ENCODE measurements at regions not wholly inside any gene's neighbourhood (a gene's known extent, or its start where the extent isn't known, plus 50 kb on each side); places are given as distances from the start of the nearest gene placed in this dataset.

DNA sequence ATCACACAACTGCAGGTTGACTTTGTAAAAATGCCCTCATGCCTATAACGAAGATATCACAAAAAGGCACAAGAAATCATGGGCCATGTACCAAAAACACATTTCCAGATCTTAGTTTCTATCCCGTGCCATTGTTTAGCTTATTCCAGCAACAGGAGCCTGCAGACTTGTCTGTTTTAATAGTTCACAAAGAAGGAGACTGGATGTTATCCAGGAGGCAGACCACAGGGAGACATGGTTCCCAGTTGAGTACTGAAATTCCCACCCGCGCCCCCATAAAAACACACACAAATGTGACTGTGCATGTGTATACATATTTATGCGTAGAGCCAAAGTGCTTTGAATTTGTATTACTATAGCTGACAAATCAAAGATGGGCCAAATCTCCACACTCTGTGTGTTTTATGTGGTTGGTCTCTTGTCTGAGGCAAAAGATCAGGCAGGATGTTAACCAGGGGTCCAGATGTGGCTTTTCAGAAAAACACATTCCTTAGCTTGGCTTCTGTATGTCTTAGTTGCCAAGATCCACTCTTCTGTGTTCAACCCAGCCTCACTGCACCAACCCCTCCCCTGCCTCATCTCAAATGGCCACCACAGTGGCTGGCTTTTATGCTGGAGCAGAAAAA lies 469.2 kb upstream of the DIPK2B start:
- H3K27ac ChIP-seq (ENCODE audit: low read depth, low read length) = peak overlapping the region; percentile 70
- H3K4me3 ChIP-seq (ENCODE audit: low read depth, low read length) = no peak overlapping the region
- CTCF ChIA-PET = no interaction called here
- POLR2A ChIA-PET = interaction anchor here (0.5 to 3.9 kb wide), 6 partner anchors 28 to 153 kb away, joined by 3 to 21 read pairs (median 4); no protein-coding TSS in a partner anchor
- H3K27me3 ChIP-seq (ENCODE audit: control insufficient read depth, insufficient read depth, low read length) = no peaks in the 10 kb centered on the region
- TF ChIP-seq, protein P1, sequence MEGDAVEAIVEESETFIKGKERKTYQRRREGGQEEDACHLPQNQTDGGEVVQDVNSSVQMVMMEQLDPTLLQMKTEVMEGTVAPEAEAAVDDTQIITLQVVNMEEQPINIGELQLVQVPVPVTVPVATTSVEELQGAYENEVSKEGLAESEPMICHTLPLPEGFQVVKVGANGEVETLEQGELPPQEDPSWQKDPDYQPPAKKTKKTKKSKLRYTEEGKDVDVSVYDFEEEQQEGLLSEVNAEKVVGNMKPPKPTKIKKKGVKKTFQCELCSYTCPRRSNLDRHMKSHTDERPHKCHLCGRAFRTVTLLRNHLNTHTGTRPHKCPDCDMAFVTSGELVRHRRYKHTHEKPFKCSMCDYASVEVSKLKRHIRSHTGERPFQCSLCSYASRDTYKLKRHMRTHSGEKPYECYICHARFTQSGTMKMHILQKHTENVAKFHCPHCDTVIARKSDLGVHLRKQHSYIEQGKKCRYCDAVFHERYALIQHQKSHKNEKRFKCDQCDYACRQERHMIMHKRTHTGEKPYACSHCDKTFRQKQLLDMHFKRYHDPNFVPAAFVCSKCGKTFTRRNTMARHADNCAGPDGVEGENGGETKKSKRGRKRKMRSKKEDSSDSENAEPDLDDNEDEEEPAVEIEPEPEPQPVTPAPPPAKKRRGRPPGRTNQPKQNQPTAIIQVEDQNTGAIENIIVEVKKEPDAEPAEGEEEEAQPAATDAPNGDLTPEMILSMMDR (IDR thresholded peaks at IDR 0.05; ENCODE audit: low read depth, low read length) = no peak
- peaks cover 3% of the 10 kb centered on the region; the same call in 1 of the 2 replicates for H3K9me3 ChIP-seq (ENCODE audit: control insufficient read depth, insufficient read depth, low read length)
- peak; percentile 29 for DNase-seq (ENCODE audit: low read depth, low spot score)

DNA sequence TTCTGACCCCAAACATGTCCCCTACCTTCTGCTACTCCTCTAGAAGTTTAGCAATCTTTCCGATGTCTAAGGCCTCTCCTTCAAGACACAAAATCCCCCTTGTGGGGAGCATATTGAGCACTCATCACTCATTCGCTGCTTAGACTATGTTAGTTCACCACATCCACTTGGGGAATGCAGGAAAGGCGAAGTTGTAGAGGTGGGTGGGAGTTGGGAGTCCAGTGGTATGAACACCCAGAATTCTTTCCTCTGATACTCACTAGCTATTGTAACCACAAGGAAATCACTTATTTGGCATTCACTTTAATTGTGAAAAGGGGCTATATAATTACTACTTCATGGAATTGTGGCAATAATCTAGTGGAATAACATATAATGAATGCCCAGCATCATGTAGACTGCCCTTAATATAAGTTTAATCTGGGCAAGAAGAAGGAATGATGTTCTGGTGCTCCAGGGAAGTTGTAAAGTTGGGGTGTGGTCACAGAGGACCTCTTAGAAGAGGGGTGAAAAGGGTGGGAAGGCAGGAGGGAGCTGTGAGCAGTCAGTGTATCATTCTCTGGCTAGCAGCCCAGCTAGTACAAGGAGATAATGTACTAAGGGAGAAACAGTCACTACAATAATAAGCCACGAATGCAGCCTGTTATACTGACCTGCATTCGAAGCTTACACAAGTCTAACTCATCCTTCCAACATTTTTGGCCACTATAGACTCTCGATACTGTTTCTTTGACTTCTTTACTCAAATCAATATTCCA lies 468.2 kb upstream of the DIPK2B start:
- POLR2A ChIA-PET = interaction anchor here (0.5 to 3.9 kb wide), 6 partner anchors 29 to 152 kb away, joined by 3 to 21 read pairs (median 3); no protein-coding TSS in a partner anchor
- CTCF ChIA-PET = no interaction called here
- peak; percentile 55 for DNase-seq (ENCODE audit: low read depth, low spot score)
- Histone ChIP-seq H3K27ac (ENCODE audit: low read depth, low read length) (peak overlapping the region; percentile 73), H3K9me3 (ENCODE audit: control insufficient read depth, insufficient read depth, low read length) (peaks cover 6% of the 10 kb centered on the region; the same call in 1 of the 2 replicates), H3K27me3 (ENCODE audit: control insufficient read depth, insufficient read depth, low read length) (no peaks in the 10 kb centered on the region), H3K4me3 (ENCODE audit: low read depth, low read length) (no peak overlapping the region)
- TF ChIP-seq, protein P1 (IDR thresholded peaks at IDR 0.05; ENCODE audit: low read depth, low read length) = no peak

- Histone ChIP-seq H3K27ac (ENCODE audit: low read depth, low read length) (no peak overlapping the region), H3K27me3 (ENCODE audit: control insufficient read depth, insufficient read depth, low read length) (no peaks in the 10 kb centered on the region), H3K9me3 (ENCODE audit: control insufficient read depth, insufficient read depth, low read length) (peaks cover 6% of the 10 kb centered on the region; the same call in 1 of the 2 replicates), H3K4me3 (ENCODE audit: low read depth, low read length) (no peak overlapping the region)
- ChIA-PET POLR2A (interaction anchor here (0.6 to 3.9 kb wide), 2 partner anchors 43 to 44 kb away, joined by 3 to 21 read pairs; no protein-coding TSS in a partner anchor), CTCF (no interaction called here)
- DNase-seq (ENCODE audit: low read depth, low spot score) = no peak
- TF ChIP-seq, protein P1 (IDR thresholded peaks at IDR 0.05; ENCODE audit: low read depth, low read length) = no peak
These were observed 467.0 kb upstream of the DIPK2B start for GRCh38 chrX:45667666-45668065.

DNA sequence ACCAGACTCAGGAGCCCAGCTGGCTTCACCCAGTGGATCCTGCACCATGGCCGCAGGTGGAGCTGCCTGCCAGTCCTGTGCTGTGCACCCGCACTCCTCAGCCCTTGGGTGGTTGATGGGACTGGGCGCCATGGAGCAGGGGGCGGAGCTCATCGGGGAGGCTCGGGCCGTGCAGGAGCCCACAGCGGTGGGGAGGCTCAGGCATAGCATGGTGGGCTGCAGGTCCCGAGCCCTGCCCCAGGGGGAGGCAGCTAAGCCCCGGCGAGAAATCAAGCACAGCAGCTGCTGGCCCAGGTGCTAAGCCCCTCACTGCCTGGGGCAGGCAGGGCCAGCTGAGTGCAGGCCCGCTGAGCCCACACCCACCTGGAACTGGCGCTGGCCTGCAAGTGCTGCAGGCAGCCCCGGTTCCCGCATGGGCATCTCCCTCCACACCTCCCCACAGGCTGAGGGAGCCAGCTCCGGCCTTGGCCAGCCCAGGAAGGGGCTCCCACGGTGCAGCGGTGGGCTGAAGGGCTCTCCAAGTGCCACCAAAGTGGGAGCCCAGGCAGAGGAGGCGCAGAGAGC lies 464.1 kb upstream of the DIPK2B start:
- ChIA-PET CTCF (no interaction called here), POLR2A (no interaction called here)
- Histone ChIP-seq H3K9me3 (ENCODE audit: control insufficient read depth, insufficient read depth, low read length) (peaks cover 6% of the 10 kb centered on the region; the same call in 1 of the 2 replicates), H3K4me3 (ENCODE audit: low read depth, low read length) (no peak overlapping the region), H3K27ac (ENCODE audit: low read depth, low read length) (no peak overlapping the region), H3K27me3 (ENCODE audit: control insufficient read depth, insufficient read depth, low read length) (no peaks in the 10 kb centered on the region)
- DNase-seq (ENCODE audit: low read depth, low spot score) = no peak
- TF ChIP-seq, protein P1 (IDR thresholded peaks at IDR 0.05; ENCODE audit: low read depth, low read length) = no peak

GRCh38 chrX:45660477-45660876 lies 459.8 kb upstream of the DIPK2B start:
- Histone ChIP-seq H3K27me3 (ENCODE audit: control insufficient read depth, insufficient read depth, low read length) (no peaks in the 10 kb centered on the region), H3K27ac (ENCODE audit: low read depth, low read length) (no peak overlapping the region), H3K4me3 (ENCODE audit: low read depth, low read length) (no peak overlapping the region), H3K9me3 (ENCODE audit: control insufficient read depth, insufficient read depth, low read length) (peaks cover 6% of the 10 kb centered on the region; the same call in 1 of the 2 replicates)
- ChIA-PET CTCF (no interaction called here), POLR2A (no interaction called here)
- DNase-seq (ENCODE audit: low read depth, low spot score) = no peak
- TF ChIP-seq, protein P1 (IDR thresholded peaks at IDR 0.05; ENCODE audit: low read depth, low read length) = no peak

All from AG04450 (cell line).